ENCODE measurements at regions not wholly inside any gene's neighbourhood (a gene's known extent, or its start where the extent isn't known, plus 50 kb on each side); places are given as distances from the start of the nearest gene placed in this dataset.

DNA sequence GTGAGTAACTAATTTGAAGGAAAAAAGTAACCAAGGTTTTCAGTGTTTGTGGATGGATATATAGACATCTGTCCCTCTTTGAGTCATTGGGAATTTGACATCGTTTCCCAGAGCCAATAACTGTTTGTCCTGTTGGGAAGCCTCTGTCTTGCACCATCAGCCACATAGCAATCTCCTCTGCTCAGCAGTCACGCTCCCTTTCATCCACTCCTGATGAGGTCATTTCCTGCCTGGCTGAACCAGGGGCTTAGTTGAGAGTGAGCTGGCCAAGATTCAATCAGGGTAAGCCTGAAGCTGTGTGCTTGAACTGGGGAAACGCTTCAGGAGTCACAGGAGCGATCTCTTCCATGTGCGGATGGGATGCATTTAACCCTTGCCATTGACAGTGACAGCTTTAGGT is 121.5 kb upstream of the FOXQ1 start:
- TF ChIP-seq POLR2A (IDR thresholded peaks at IDR 0.05; ENCODE audit: borderline replicate concordance, extremely low read depth, insufficient read depth, insufficient read length): no peak
- TF ChIP-seq RAD21 (IDR thresholded peaks at IDR 0.05; ENCODE audit: low read depth): no peak
- TF ChIP-seq, protein P1, sequence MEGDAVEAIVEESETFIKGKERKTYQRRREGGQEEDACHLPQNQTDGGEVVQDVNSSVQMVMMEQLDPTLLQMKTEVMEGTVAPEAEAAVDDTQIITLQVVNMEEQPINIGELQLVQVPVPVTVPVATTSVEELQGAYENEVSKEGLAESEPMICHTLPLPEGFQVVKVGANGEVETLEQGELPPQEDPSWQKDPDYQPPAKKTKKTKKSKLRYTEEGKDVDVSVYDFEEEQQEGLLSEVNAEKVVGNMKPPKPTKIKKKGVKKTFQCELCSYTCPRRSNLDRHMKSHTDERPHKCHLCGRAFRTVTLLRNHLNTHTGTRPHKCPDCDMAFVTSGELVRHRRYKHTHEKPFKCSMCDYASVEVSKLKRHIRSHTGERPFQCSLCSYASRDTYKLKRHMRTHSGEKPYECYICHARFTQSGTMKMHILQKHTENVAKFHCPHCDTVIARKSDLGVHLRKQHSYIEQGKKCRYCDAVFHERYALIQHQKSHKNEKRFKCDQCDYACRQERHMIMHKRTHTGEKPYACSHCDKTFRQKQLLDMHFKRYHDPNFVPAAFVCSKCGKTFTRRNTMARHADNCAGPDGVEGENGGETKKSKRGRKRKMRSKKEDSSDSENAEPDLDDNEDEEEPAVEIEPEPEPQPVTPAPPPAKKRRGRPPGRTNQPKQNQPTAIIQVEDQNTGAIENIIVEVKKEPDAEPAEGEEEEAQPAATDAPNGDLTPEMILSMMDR (IDR thresholded peaks at IDR 0.05 in 2 of 3, conservative IDR thresholded peaks at IDR 0.05 in 1 of 3; ENCODE audit: borderline replicate concordance in 1 of 3, insufficient read depth in 1 of 3, low read depth in 2 of 3, low read length in 2 of 3): no peak
- no peak for TF ChIP-seq EZH2 (IDR thresholded peaks at IDR 0.05)
- TF ChIP-seq SP1 (IDR thresholded peaks at IDR 0.05; ENCODE audit: low read depth): no peak
- no peak for TF ChIP-seq YY1 (IDR thresholded peaks at IDR 0.05; ENCODE audit: extremely low read depth, insufficient replicate concordance, low read depth, low read length)
- no peak for TF ChIP-seq ZNF274 (IDR thresholded peaks at IDR 0.05; ENCODE audit: low read depth, low read length)
- TF ChIP-seq EZH2phosphoT487 (IDR thresholded peaks at IDR 0.05; ENCODE audit: borderline replicate concordance): no peak
- TF ChIP-seq, protein P2, sequence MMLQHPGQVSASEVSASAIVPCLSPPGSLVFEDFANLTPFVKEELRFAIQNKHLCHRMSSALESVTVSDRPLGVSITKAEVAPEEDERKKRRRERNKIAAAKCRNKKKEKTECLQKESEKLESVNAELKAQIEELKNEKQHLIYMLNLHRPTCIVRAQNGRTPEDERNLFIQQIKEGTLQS (IDR thresholded peaks at IDR 0.05): no peak
- TF ChIP-seq POLR2AphosphoS5 (IDR thresholded peaks at IDR 0.05; ENCODE audit: low read depth, low read length): no peak
- TF ChIP-seq, protein P3, sequence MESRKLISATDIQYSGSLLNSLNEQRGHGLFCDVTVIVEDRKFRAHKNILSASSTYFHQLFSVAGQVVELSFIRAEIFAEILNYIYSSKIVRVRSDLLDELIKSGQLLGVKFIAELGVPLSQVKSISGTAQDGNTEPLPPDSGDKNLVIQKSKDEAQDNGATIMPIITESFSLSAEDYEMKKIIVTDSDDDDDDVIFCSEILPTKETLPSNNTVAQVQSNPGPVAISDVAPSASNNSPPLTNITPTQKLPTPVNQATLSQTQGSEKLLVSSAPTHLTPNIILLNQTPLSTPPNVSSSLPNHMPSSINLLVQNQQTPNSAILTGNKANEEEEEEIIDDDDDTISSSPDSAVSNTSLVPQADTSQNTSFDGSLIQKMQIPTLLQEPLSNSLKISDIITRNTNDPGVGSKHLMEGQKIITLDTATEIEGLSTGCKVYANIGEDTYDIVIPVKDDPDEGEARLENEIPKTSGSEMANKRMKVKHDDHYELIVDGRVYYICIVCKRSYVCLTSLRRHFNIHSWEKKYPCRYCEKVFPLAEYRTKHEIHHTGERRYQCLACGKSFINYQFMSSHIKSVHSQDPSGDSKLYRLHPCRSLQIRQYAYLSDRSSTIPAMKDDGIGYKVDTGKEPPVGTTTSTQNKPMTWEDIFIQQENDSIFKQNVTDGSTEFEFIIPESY (IDR thresholded peaks at IDR 0.05; ENCODE audit: extremely low read depth, insufficient replicate concordance, low read length): no peak
- no peak for TF ChIP-seq SIN3A (IDR thresholded peaks at IDR 0.05; ENCODE audit: low read depth)
